ENCODE measurements at regions not wholly inside any gene's neighbourhood (a gene's known extent, or its start where the extent isn't known, plus 50 kb on each side); places are given as distances from the start of the nearest gene placed in this dataset.

- no peak for TF ChIP-seq CTCF (IDR thresholded peaks at IDR 0.05; ENCODE audit: low read depth, low read length)
- in situ Hi-C loops (cut with HindIII; ENCODE audit: low sequenced_read_pairs), result no loop called here
- H3K4me3 ChIP-seq (ENCODE audit: low read depth, low read length), result no peak overlapping the region
- no peak for DNase-seq (ENCODE audit: low read depth, low spot score)
Measured at GRCh38 chr16:16797239-16797638, 418.3 kb downstream of the NPIPA7 start.

- DNase-seq (ENCODE audit: low read depth, low spot score), result no peak
- no peak for TF ChIP-seq CTCF (IDR thresholded peaks at IDR 0.05; ENCODE audit: low read depth, low read length)
- in situ Hi-C loops (cut with HindIII; ENCODE audit: low sequenced_read_pairs), result no loop called here
- no peak overlapping the region for H3K4me3 ChIP-seq (ENCODE audit: low read depth, low read length)
Measured at GRCh38 chr16:16798504-16798903, 419.6 kb downstream of the NPIPA7 start.

- no peak for TF ChIP-seq CTCF (IDR thresholded peaks at IDR 0.05; ENCODE audit: low read depth, low read length)
- no peak for DNase-seq (ENCODE audit: low read depth, low spot score)
- in situ Hi-C loops (cut with HindIII; ENCODE audit: low sequenced_read_pairs), result no loop called here
- H3K4me3 ChIP-seq (ENCODE audit: low read depth, low read length), result no peak overlapping the region
Measured at GRCh38 chr16:16805809-16806208, 426.9 kb downstream of the NPIPA7 start.

GRCh38 chr16:16815641-16816040 lies 436.7 kb downstream of the NPIPA7 start:
- no peak overlapping the region for H3K4me3 ChIP-seq (ENCODE audit: low read depth, low read length)
- TF ChIP-seq CTCF (IDR thresholded peaks at IDR 0.05; ENCODE audit: low read depth, low read length), result no peak
- no peak for DNase-seq (ENCODE audit: low read depth, low spot score)
- in situ Hi-C loops (cut with HindIII; ENCODE audit: low sequenced_read_pairs), result no loop called here

- H3K4me3 ChIP-seq (ENCODE audit: low read depth, low read length), result no peak overlapping the region
- in situ Hi-C loops (cut with HindIII; ENCODE audit: low sequenced_read_pairs), result no loop called here
- no peak for DNase-seq (ENCODE audit: low read depth, low spot score)
- no peak for TF ChIP-seq CTCF (IDR thresholded peaks at IDR 0.05; ENCODE audit: low read depth, low read length)
Measured at GRCh38 chr16:16817196-16817595, 438.3 kb downstream of the NPIPA7 start.

GRCh38 chr16:16821261-16821660 lies 442.3 kb downstream of the NPIPA7 start:
- in situ Hi-C loops (cut with HindIII; ENCODE audit: low sequenced_read_pairs), result no loop called here
- no peak overlapping the region for H3K4me3 ChIP-seq (ENCODE audit: low read depth, low read length)
- no peak for TF ChIP-seq CTCF (IDR thresholded peaks at IDR 0.05; ENCODE audit: low read depth, low read length)
- no peak for DNase-seq (ENCODE audit: low read depth, low spot score)

GRCh38 chr16:16828913-16829398 lies 450.0 kb downstream of the NPIPA7 start:
- in situ Hi-C loops (cut with HindIII; ENCODE audit: low sequenced_read_pairs), result no loop called here
- TF ChIP-seq CTCF (IDR thresholded peaks at IDR 0.05; ENCODE audit: low read depth, low read length), result no peak
- no peak for DNase-seq (ENCODE audit: low read depth, low spot score)
- no peak overlapping the region for H3K4me3 ChIP-seq (ENCODE audit: low read depth, low read length)

Measured in astrocyte of the spinal cord (primary cell).